HepG2 (cell line): ENCODE measurements at regions not wholly inside any gene's neighbourhood (a gene's known extent, or its start where the extent isn't known, plus 50 kb on each side); places are given as distances from the start of the nearest gene placed in this dataset.

Experiments
- GABPB1 ChIP-seq: IDR thresholded peaks from 2 replicates; pipeline ENCODE4 v1.6.1; 2016; ENCODE audit warnings: mild to moderate bottlenecking, missing genetic modification reagents, moderate library complexity, missing compliant biosample characterization
- GMEB2 ChIP-seq: IDR thresholded peaks from 2 replicates; pipeline ENCODE4 v1.6.1; 2016; ENCODE audit warnings: missing biosample characterization, missing genetic modification reagents, low read depth
- MLX ChIP-seq: IDR thresholded peaks from 2 replicates; pipeline ENCODE4 v1.6.1; 2016
- NKX3-1 ChIP-seq: sonication (generic); formaldehyde crosslinking; IDR thresholded peaks from 2 replicates; pipeline ENCODE4 v1.5.0; 2020; ENCODE audit warnings: missing genetic modification reagents
- RERE ChIP-seq: IDR thresholded peaks from 2 replicates; pipeline ENCODE4 v1.6.1; 2016; ENCODE audit warnings: low read depth, missing genetic modification reagents, missing compliant biosample characterization
- SNAPC5 ChIP-seq: sonication (generic); formaldehyde crosslinking; IDR thresholded peaks from 2 replicates; pipeline ENCODE4 v1.8.1; 2023; ENCODE audit warnings: mild to moderate bottlenecking, missing genetic modification reagents, borderline replicate concordance
- SOX5 ChIP-seq: IDR thresholded peaks from 2 replicates; pipeline ENCODE4 v1.6.1; 2016; ENCODE audit warnings: borderline replicate concordance
- TBP ChIP-seq: sonication (generic); formaldehyde crosslinking; IDR thresholded peaks from 2 replicates; pipeline ENCODE4 v1.5.0; 2020; ENCODE audit warnings: missing genetic modification reagents
- U2AF2 ChIP-seq: fragments of 200-400 bp; formaldehyde crosslinking; IDR thresholded peaks from 2 replicates; pipeline ENCODE4 v1.6.1; 2017; ENCODE audit warnings: low read depth, mild to moderate bottlenecking, low read length

- TF ChIP-seq RERE (CRISPR knock-in tag) = no peak
- TF ChIP-seq GABPB1 (CRISPR knock-in tag) = no peak
- TF ChIP-seq SNAPC5 (CRISPR knock-in tag) = no peak
- no peak for TF ChIP-seq GMEB2 (CRISPR knock-in tag)
- no peak for TF ChIP-seq MLX
- no peak for TF ChIP-seq NKX3-1 (CRISPR knock-in tag)
- no peak for TF ChIP-seq U2AF2
- TF ChIP-seq TBP = no peak
- TF ChIP-seq SOX5 (CRISPR knock-in tag) = no peak
- TF ChIP-seq, all 625 proteins: peak for 0
These were observed 471.8 kb upstream of the ARHGEF26 start (continued) for GRCh38 chr3:153649286-153649839.
